Choroid plexus epithelial cell (primary cell): ENCODE measurements at regions not wholly inside any gene's neighbourhood (a gene's known extent, or its start where the extent isn't known, plus 50 kb on each side); places are given as distances from the start of the nearest gene placed in this dataset.

ENCODE experiments used
- DNase-seq: peaks from one replicate; pipeline ENCODE4 v3.0.0-alpha.2; 2010; ENCODE audit warnings: low read depth
- H3K4me3 ChIP-seq: 2 replicates; pipeline ENCODE4 v1.5.1; 2011; ENCODE audit warnings: low read depth, mild to moderate bottlenecking, control low read depth, low read length, moderate library complexity
- CTCF ChIP-seq: conservative IDR thresholded peaks from 2 replicates; pipeline ENCODE4 v1.5.1; 2011; ENCODE audit warnings: low read depth, mild to moderate bottlenecking, control low read depth, inconsistent platforms, low read length, moderate library complexity

- no peak for TF ChIP-seq CTCF
- DNase-seq, result no peak
- H3K4me3 ChIP-seq, result no peak overlapping the region
These were observed 989.1 kb downstream of the FAM181B start for GRCh38 chr11:81744336-81745116.

- TF ChIP-seq CTCF, result no peak
- DNase-seq, result peak; percentile 77
- no peak overlapping the region for H3K4me3 ChIP-seq
These were observed 1008.0 kb downstream of the FAM181B start for GRCh38 chr11:81725701-81726100.

GRCh38 chr11:81717695-81718094 is 1016.0 kb downstream of the FAM181B start:
- H3K4me3 ChIP-seq, result no peak overlapping the region
- TF ChIP-seq CTCF, result no peak
- no peak for DNase-seq

- no peak overlapping the region for H3K4me3 ChIP-seq
- peak; percentile 49 for TF ChIP-seq CTCF
- no peak for DNase-seq
These were observed 1025.8 kb downstream of the FAM181B start for GRCh38 chr11:81707881-81708280.

GRCh38 chr11:81705283-81705682 is 1028.4 kb downstream of the FAM181B start:
- no peak overlapping the region for H3K4me3 ChIP-seq
- no peak for DNase-seq
- TF ChIP-seq CTCF, result no peak

- peak; percentile 36 for DNase-seq
- no peak for TF ChIP-seq CTCF
- H3K4me3 ChIP-seq, result no peak overlapping the region
These were observed 1033.6 kb downstream of the FAM181B start for GRCh38 chr11:81700076-81700475.

- H3K4me3 ChIP-seq, result no peak overlapping the region
- DNase-seq, result no peak
- TF ChIP-seq CTCF, result no peak
These were observed 1046.6 kb downstream of the FAM181B start for GRCh38 chr11:81687057-81687456.
